ENCODE measurements at regions not wholly inside any gene's neighbourhood (a gene's known extent, or its start where the extent isn't known, plus 50 kb on each side); places are given as distances from the start of the nearest gene placed in this dataset.

- peak; percentile 99 for DNase-seq
These were observed 252.4 kb downstream of the TOMM20 start for GRCh38 chr1:234875953-234876855.

GRCh38 chr1:234875328-234875952, 253.2 kb downstream of the TOMM20 start:
- DNase-seq, result no peak

- DNase-seq, result peak; percentile 70
These were observed 254.0 kb downstream of the TOMM20 start for GRCh38 chr1:234874291-234875288.

GRCh38 chr1:234871710-234872271, 256.8 kb downstream of the TOMM20 start:
- no peak for DNase-seq

GRCh38 chr1:234871039-234871709, 257.5 kb downstream of the TOMM20 start:
- no peak for DNase-seq

- DNase-seq, result no peak
These were observed 258.3 kb downstream of the TOMM20 start for GRCh38 chr1:234870020-234870981.

- no peak for DNase-seq
These were observed 259.2 kb downstream of the TOMM20 start for GRCh38 chr1:234869182-234870019.

GRCh38 chr1:234868296-234869147, 258.5 kb upstream of the IRF2BP2 start:
- DNase-seq, result no peak

- DNase-seq, result peak; percentile 93
These were observed 256.3 kb upstream of the IRF2BP2 start for GRCh38 chr1:234866007-234866866.

GRCh38 chr1:234865171-234866006, 255.4 kb upstream of the IRF2BP2 start:
- DNase-seq, result no peak

- DNase-seq, result no peak
These were observed 254.1 kb upstream of the IRF2BP2 start for GRCh38 chr1:234864116-234864515.

GRCh38 chr1:234863551-234863971, 253.6 kb upstream of the IRF2BP2 start:
- DNase-seq, result no peak

- DNase-seq, result no peak
These were observed 253.1 kb upstream of the IRF2BP2 start for GRCh38 chr1:234862944-234863515.

- DNase-seq, result no peak
These were observed 252.5 kb upstream of the IRF2BP2 start for GRCh38 chr1:234862360-234862943.

GRCh38 chr1:234861761-234862160, 251.8 kb upstream of the IRF2BP2 start:
- no peak for DNase-seq

GRCh38 chr1:234861024-234861620, 251.1 kb upstream of the IRF2BP2 start:
- no peak for DNase-seq

All from hematopoietic multipotent progenitor cell treated with erythropoietin and hydrocortisone succinate and interleukin-3 and kit ligand, for 4 days (in vitro differentiated cells).